A549 (cell line): ENCODE measurements at regions not wholly inside any gene's neighbourhood (a gene's known extent, or its start where the extent isn't known, plus 50 kb on each side); places are given as distances from the start of the nearest gene placed in this dataset.

Experiments used
- EP300 ChIP-seq, 2 experiments: fragments of >200 bp; sonication (Bioruptor Twin); formaldehyde crosslinking; IDR thresholded peaks; 2 replicates in 1 of 2; 3 replicates in 1 of 2; pipeline ENCODE4 v1.6.1; 2016 to 2017
- FOSL2 ChIP-seq, 2 experiments: fragments of 450-650 bp in 1 of 2; fragments of >200 bp in 1 of 2; sonication (Bioruptor Twin) in 1 of 2; formaldehyde crosslinking; IDR thresholded peaks; 2 replicates each; pipeline versions ENCODE4 v1.5.0 to v1.6.1; 2016 to 2020; ENCODE audit warnings: mild to moderate bottlenecking in 1 of 2, moderate library complexity in 1 of 2
- MAZ ChIP-seq: fragments of 150-350 bp; IDR thresholded peaks from 2 replicates; pipeline ENCODE4 v1.6.1; 2014; ENCODE audit warnings: antibody characterized with exemption, low read depth, low read length, borderline replicate concordance
- POLR2A ChIP-seq: IDR thresholded peaks from 2 replicates; pipeline ENCODE4 v1.6.1; 2012; ENCODE audit warnings: mild to moderate bottlenecking, low read length
- POLR2AphosphoS2 ChIP-seq: conservative IDR thresholded peaks from 2 replicates; pipeline ENCODE4 v1.6.1; 2012; ENCODE audit warnings: low read length, improper control_type of control experiment, inconsistent platforms
- RAD21 ChIP-seq, 2 experiments: fragments of >200 bp in 1 of 2; sonication (Bioruptor Twin) in 1 of 2; formaldehyde crosslinking in 1 of 2; IDR thresholded peaks in 1 of 2; conservative IDR thresholded peaks in 1 of 2; 2 replicates in 1 of 2; 3 replicates in 1 of 2; pipeline ENCODE4 v1.6.1; 2012 to 2018; ENCODE audit warnings: inconsistent platforms in 1 of 2
- RFX5 ChIP-seq: fragments of 450-650 bp; IDR thresholded peaks from 2 replicates; pipeline ENCODE4 v1.7.1; 2014; ENCODE audit warnings: antibody characterized with exemption, mild to moderate bottlenecking, moderate library complexity
- SREBF2 ChIP-seq: fragments of 450-650 bp; IDR thresholded peaks from 2 replicates; pipeline ENCODE4 v1.6.1; 2014; ENCODE audit warnings: mild to moderate bottlenecking, moderate library complexity
- TF ChIP-seq, protein P1 (sequence below): fragments of >200 bp; sonication (Bioruptor Twin); formaldehyde crosslinking; IDR thresholded peaks from 3 replicates; pipeline ENCODE4 v1.6.1; 2016
- TF ChIP-seq, protein P2 (sequence below): fragments of 200-600 bp; sonication (generic); IDR thresholded peaks from 2 replicates; pipeline ENCODE4 v1.6.1; 2016; ENCODE audit warnings: antibody characterized with exemption, mild to moderate bottlenecking, moderate library complexity
- TF ChIP-seq, protein P3 (sequence below): fragments of >200 bp; sonication (Bioruptor Twin); formaldehyde crosslinking; IDR thresholded peaks from 3 replicates; pipeline ENCODE4 v1.5.1; 2016
- TF ChIP-seq, protein P4 (sequence below): fragments of 450-650 bp; IDR thresholded peaks from 2 replicates; pipeline ENCODE4 v1.6.1; 2014; ENCODE audit warnings: antibody characterized with exemption

DNA sequence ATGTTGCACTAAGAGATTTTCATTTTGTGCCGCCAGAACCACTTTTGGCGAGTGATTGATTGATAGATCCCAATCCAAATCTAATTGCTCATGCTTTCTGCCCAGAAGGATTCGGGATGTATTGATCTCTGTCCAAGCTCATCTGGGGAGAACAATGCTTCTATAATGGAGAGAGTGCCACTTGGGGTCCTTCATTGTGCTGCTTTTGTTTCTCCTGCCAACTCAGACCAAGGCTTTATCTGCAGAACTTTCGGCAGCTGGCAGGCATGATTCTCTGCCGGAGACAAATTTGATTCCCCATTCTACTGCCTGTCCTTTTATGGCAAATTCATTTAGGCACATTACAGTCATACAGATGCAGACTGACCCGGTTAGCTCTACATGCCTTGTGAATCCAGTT lies 62.9 kb upstream of the NTM start:
- no peak for TF ChIP-seq POLR2AphosphoS2
- TF ChIP-seq, protein P1, sequence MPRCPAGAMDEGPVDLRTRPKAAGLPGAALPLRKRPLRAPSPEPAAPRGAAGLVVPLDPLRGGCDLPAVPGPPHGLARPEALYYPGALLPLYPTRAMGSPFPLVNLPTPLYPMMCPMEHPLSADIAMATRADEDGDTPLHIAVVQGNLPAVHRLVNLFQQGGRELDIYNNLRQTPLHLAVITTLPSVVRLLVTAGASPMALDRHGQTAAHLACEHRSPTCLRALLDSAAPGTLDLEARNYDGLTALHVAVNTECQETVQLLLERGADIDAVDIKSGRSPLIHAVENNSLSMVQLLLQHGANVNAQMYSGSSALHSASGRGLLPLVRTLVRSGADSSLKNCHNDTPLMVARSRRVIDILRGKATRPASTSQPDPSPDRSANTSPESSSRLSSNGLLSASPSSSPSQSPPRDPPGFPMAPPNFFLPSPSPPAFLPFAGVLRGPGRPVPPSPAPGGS: no peak
- TF ChIP-seq, protein P2, sequence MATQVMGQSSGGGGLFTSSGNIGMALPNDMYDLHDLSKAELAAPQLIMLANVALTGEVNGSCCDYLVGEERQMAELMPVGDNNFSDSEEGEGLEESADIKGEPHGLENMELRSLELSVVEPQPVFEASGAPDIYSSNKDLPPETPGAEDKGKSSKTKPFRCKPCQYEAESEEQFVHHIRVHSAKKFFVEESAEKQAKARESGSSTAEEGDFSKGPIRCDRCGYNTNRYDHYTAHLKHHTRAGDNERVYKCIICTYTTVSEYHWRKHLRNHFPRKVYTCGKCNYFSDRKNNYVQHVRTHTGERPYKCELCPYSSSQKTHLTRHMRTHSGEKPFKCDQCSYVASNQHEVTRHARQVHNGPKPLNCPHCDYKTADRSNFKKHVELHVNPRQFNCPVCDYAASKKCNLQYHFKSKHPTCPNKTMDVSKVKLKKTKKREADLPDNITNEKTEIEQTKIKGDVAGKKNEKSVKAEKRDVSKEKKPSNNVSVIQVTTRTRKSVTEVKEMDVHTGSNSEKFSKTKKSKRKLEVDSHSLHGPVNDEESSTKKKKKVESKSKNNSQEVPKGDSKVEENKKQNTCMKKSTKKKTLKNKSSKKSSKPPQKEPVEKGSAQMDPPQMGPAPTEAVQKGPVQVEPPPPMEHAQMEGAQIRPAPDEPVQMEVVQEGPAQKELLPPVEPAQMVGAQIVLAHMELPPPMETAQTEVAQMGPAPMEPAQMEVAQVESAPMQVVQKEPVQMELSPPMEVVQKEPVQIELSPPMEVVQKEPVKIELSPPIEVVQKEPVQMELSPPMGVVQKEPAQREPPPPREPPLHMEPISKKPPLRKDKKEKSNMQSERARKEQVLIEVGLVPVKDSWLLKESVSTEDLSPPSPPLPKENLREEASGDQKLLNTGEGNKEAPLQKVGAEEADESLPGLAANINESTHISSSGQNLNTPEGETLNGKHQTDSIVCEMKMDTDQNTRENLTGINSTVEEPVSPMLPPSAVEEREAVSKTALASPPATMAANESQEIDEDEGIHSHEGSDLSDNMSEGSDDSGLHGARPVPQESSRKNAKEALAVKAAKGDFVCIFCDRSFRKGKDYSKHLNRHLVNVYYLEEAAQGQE: no peak
- no peak for TF ChIP-seq MAZ
- TF ChIP-seq, protein P3, sequence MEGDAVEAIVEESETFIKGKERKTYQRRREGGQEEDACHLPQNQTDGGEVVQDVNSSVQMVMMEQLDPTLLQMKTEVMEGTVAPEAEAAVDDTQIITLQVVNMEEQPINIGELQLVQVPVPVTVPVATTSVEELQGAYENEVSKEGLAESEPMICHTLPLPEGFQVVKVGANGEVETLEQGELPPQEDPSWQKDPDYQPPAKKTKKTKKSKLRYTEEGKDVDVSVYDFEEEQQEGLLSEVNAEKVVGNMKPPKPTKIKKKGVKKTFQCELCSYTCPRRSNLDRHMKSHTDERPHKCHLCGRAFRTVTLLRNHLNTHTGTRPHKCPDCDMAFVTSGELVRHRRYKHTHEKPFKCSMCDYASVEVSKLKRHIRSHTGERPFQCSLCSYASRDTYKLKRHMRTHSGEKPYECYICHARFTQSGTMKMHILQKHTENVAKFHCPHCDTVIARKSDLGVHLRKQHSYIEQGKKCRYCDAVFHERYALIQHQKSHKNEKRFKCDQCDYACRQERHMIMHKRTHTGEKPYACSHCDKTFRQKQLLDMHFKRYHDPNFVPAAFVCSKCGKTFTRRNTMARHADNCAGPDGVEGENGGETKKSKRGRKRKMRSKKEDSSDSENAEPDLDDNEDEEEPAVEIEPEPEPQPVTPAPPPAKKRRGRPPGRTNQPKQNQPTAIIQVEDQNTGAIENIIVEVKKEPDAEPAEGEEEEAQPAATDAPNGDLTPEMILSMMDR: no peak
- no peak for TF ChIP-seq POLR2A
- no peak for TF ChIP-seq RFX5
- TF ChIP-seq SREBF2: no peak
- no peak for TF ChIP-seq EP300 (IDR thresholded peaks at IDR 0.05)
- TF ChIP-seq, protein P4, sequence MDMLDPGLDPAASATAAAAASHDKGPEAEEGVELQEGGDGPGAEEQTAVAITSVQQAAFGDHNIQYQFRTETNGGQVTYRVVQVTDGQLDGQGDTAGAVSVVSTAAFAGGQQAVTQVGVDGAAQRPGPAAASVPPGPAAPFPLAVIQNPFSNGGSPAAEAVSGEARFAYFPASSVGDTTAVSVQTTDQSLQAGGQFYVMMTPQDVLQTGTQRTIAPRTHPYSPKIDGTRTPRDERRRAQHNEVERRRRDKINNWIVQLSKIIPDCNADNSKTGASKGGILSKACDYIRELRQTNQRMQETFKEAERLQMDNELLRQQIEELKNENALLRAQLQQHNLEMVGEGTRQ: no peak
- no peak for TF ChIP-seq RAD21 (conservative IDR thresholded peaks at IDR 0.05 in 1 of 2, IDR thresholded peaks at IDR 0.05 in 1 of 2)
- no peak for TF ChIP-seq FOSL2 (IDR thresholded peaks at IDR 0.05)
- no peak for TF ChIP-seq FOSL2 (CRISPR knock-in tag; IDR thresholded peaks at IDR 0.05)
